SK-N-SH (cell line): ENCODE measurements at regions not wholly inside any gene's neighbourhood (a gene's known extent, or its start where the extent isn't known, plus 50 kb on each side); places are given as distances from the start of the nearest gene placed in this dataset.

ENCODE experiments used
- CTCF ChIA-PET: fragments of 300-600, 350-600 bp; formaldehyde crosslinking; extraction: SDS; loops from one replicate; lab custom pipeline; 2021; lab: Yijun Ruan, JAX
- POLR2A ChIA-PET: fragments of 350-600 bp; sonication (Branson Sonifier 250); formaldehyde crosslinking; extraction: SDS; loops from one replicate; lab custom pipeline; 2020; ENCODE audit warnings: antibody characterized with exemption, inconsistent platforms; lab: Yijun Ruan, JAX
- DNase-seq: peaks from one replicate; pipeline ENCODE4 v3.0.0; 2012
- H2AFZ ChIP-seq: fragments of 200-600 bp; sonication (generic); 2 replicates; pipeline ENCODE4 v1.8.1; 2016; ENCODE audit warnings: antibody characterized with exemption, mild to moderate bottlenecking, low read depth
- H3F3A ChIP-seq: fragments of 200-600 bp; sonication (generic); replicated peaks from 2 replicates; pipeline ENCODE3; 2016; ENCODE audit warnings: antibody characterized with exemption, mild to moderate bottlenecking; ENCODE audit not compliant: insufficient read depth
- H3K27ac ChIP-seq, 2 experiments: fragments of 200-500 bp in 1 of 2; fragments of 200-600 bp in 1 of 2; sonication (Bioruptor generic) in 1 of 2; sonication (generic), shearing (Covaris generic) in 1 of 2; 2 replicates each; pipeline versions ENCODE4 v1.5.1 to v1.6.1; 2014 to 2016; ENCODE audit warnings: low read depth in 2 of 2, inconsistent platforms in 1 of 2, low read length in 1 of 2, mild to moderate bottlenecking in 1 of 2, mixed read lengths in 1 of 2
- H3K27me3 ChIP-seq: fragments of 200-600 bp; sonication (generic), shearing (Covaris generic); 2 replicates; pipeline ENCODE4 v1.6.1; 2016; ENCODE audit warnings: mixed run types; ENCODE audit not compliant: insufficient read depth
- H3K36me3 ChIP-seq, 2 experiments: fragments of 200-500 bp in 1 of 2; fragments of 200-600 bp in 1 of 2; sonication (Bioruptor generic) in 1 of 2; sonication (generic) in 1 of 2; replicated peaks in 1 of 2; 2 replicates each; pipeline versions ENCODE3 to v1.5.1; 2014 to 2016; ENCODE audit warnings: low read length in 1 of 2, mild to moderate bottlenecking in 1 of 2; ENCODE audit not compliant: insufficient read depth in 2 of 2, control insufficient read depth in 1 of 2
- H3K4me1 ChIP-seq, 2 experiments: fragments of 200-500 bp in 1 of 2; fragments of 200-600 bp in 1 of 2; sonication (Bioruptor generic) in 1 of 2; sonication (generic), shearing (Covaris generic) in 1 of 2; 2 replicates each; pipeline versions ENCODE4 v1.5.1 to v1.6.1; 2014 to 2016; ENCODE audit warnings: low read depth in 1 of 2, low read length in 1 of 2, mixed run types in 1 of 2; ENCODE audit not compliant: insufficient read depth in 2 of 2, control insufficient read depth in 1 of 2
- H3K4me2 ChIP-seq: fragments of 200-600 bp; sonication (generic), shearing (Covaris generic); 2 replicates; pipeline ENCODE4 v1.6.1; 2017; ENCODE audit warnings: mixed run types
- H3K4me3 ChIP-seq, 2 experiments: fragments of 200-500 bp in 1 of 2; fragments of 200-600 bp in 1 of 2; sonication (Bioruptor generic) in 1 of 2; sonication (generic), shearing (Covaris generic) in 1 of 2; 2 replicates each; pipeline versions ENCODE4 v1.5.1 to v1.8.1; 2014 to 2016; ENCODE audit warnings: low read depth in 2 of 2, inconsistent platforms in 1 of 2, low read length in 1 of 2, mild to moderate bottlenecking in 1 of 2, mixed read lengths in 1 of 2, moderate library complexity in 1 of 2
- H3K79me2 ChIP-seq: fragments of 200-600 bp; sonication (generic); 2 replicates; pipeline ENCODE4 v1.8.1; 2017; ENCODE audit warnings: mild to moderate bottlenecking; ENCODE audit not compliant: insufficient read depth
- H3K9ac ChIP-seq: fragments of 200-600 bp; sonication (generic); 2 replicates; pipeline ENCODE4 v1.6.1; 2017; ENCODE audit warnings: mixed run types
- H3K9me2 ChIP-seq: fragments of 200-600 bp; sonication (generic); 2 replicates; pipeline ENCODE4 v1.6.1; 2017; ENCODE audit warnings: mixed run types
- H3K9me3 ChIP-seq: fragments of 200-600 bp; sonication (generic); 2 replicates; pipeline ENCODE4 v1.6.1; 2017; ENCODE audit warnings: mixed run types, mild to moderate bottlenecking, moderate library complexity
- H4K20me1 ChIP-seq: fragments of 200-600 bp; sonication (generic); 2 replicates; pipeline ENCODE4 v1.6.1; 2017; ENCODE audit warnings: mild to moderate bottlenecking, mixed run types; ENCODE audit not compliant: insufficient read depth
- CHD2 ChIP-seq: fragments of 150-350 bp; IDR thresholded peaks from 2 replicates; pipeline ENCODE4 v1.6.1; 2018; ENCODE audit warnings: low read length; ENCODE audit not compliant: partially characterized antibody
- CTCF ChIP-seq: fragments of 200-600 bp; sonication (generic); IDR thresholded peaks from 2 replicates; pipeline ENCODE4 v1.6.1; 2017; ENCODE audit warnings: antibody characterized with exemption, mild to moderate bottlenecking, moderate library complexity
- FOSL2 ChIP-seq: IDR thresholded peaks from 2 replicates; pipeline ENCODE4 v1.4.0; 2012; ENCODE audit warnings: low read depth, mild to moderate bottlenecking, moderate library complexity, borderline replicate concordance
- FOXJ3 ChIP-seq: sonication (generic); formaldehyde crosslinking; IDR thresholded peaks from 2 replicates; pipeline ENCODE4 v1.5.1; 2020; ENCODE audit warnings: mild to moderate bottlenecking, missing genetic modification reagents
- GABPA ChIP-seq: IDR thresholded peaks from 2 replicates; pipeline ENCODE4 v1.4.0; 2012; ENCODE audit warnings: low read depth, mild to moderate bottlenecking
- JUND ChIP-seq: IDR thresholded peaks from 2 replicates; pipeline ENCODE4 v1.4.0; 2012
- MAX ChIP-seq: IDR thresholded peaks from 2 replicates; pipeline ENCODE4 v1.4.0; 2012; ENCODE audit warnings: low read depth
- MEF2A ChIP-seq: IDR thresholded peaks from 2 replicates; pipeline ENCODE4 v1.4.0; 2012; ENCODE audit warnings: low read depth, borderline replicate concordance
- NRF1 ChIP-seq: IDR thresholded peaks from 2 replicates; pipeline ENCODE4 v1.6.1; 2012; ENCODE audit warnings: low read depth, mild to moderate bottlenecking, low read length
- PBX3 ChIP-seq: IDR thresholded peaks from 2 replicates; pipeline ENCODE4; 2012
- POLR2AphosphoS5 ChIP-seq: IDR thresholded peaks from 2 replicates; pipeline ENCODE4 v1.6.1; 2012; ENCODE audit warnings: low read depth, low read length
- RAD21 ChIP-seq: IDR thresholded peaks from 2 replicates; pipeline ENCODE4 v1.6.1; 2012; ENCODE audit warnings: mild to moderate bottlenecking, low read length
- RCOR1 ChIP-seq: fragments of 150-350 bp; IDR thresholded peaks from 2 replicates; pipeline ENCODE4 v1.6.1; 2017; ENCODE audit warnings: antibody characterized with exemption, low read length
- REST ChIP-seq: IDR thresholded peaks from 2 replicates; pipeline ENCODE4 v1.6.1; 2012; ENCODE audit warnings: mild to moderate bottlenecking, low read depth, low read length, moderate library complexity
- RFX5 ChIP-seq: IDR thresholded peaks from 2 replicates; pipeline ENCODE4 v1.6.1; 2012; ENCODE audit warnings: mild to moderate bottlenecking, improper control_type of control experiment, low read length
- RXRA ChIP-seq: IDR thresholded peaks from 2 replicates; pipeline ENCODE4 v1.4.0; 2012; ENCODE audit warnings: low read depth, mild to moderate bottlenecking, borderline replicate concordance
- SIN3A ChIP-seq: IDR thresholded peaks from 2 replicates; pipeline ENCODE4 v1.6.1; 2012; ENCODE audit warnings: low read depth, mild to moderate bottlenecking, low read length, moderate library complexity, borderline replicate concordance
- SMC3 ChIP-seq: IDR thresholded peaks from 2 replicates; pipeline ENCODE4 v1.6.1; 2012; ENCODE audit warnings: low read depth, low read length, improper control_type of control experiment
- TCF12 ChIP-seq: IDR thresholded peaks from 2 replicates; pipeline ENCODE4 v1.4.0; 2012
- TEAD4 ChIP-seq: IDR thresholded peaks from 2 replicates; pipeline ENCODE4 v1.4.0; 2012; ENCODE audit warnings: mild to moderate bottlenecking, borderline replicate concordance; ENCODE audit not compliant: insufficient read depth
- YY1 ChIP-seq: IDR thresholded peaks from 2 replicates; pipeline ENCODE4 v1.4.0; 2012; ENCODE audit warnings: low read depth, mild to moderate bottlenecking
- ZBTB33 ChIP-seq: IDR thresholded peaks from 2 replicates; pipeline ENCODE4 v1.4.0; 2012; ENCODE audit warnings: low read depth, borderline replicate concordance

GRCh38 chr4:165793236-165793635, 79.8 kb upstream of the TLL1 start (continued):
- no peak for TF ChIP-seq REST
- no peak for TF ChIP-seq MEF2A
- TF ChIP-seq CTCF, result no peak
- TF ChIP-seq YY1, result no peak
- TF ChIP-seq GABPA, result no peak
- TF ChIP-seq FOXJ3 (CRISPR knock-in tag), result no peak
- no peak for TF ChIP-seq POLR2AphosphoS5

- H2AFZ ChIP-seq, result no peak overlapping the region
- no peaks in the 10 kb centered on the region for H3K36me3 ChIP-seq
- ChIA-PET CTCF (no interaction called here), POLR2A (no interaction called here)
- H3F3A ChIP-seq, result peaks cover 2% of the 10 kb centered on the region
- TF ChIP-seq RFX5 (no peak), MAX (no peak), TEAD4 (no peak), JUND (no peak), SIN3A (no peak), PBX3 (no peak), SMC3 (no peak), NRF1 (no peak), RXRA (no peak), YY1 (no peak), TCF12 (no peak), POLR2AphosphoS5 (no peak), RAD21 (no peak), CHD2 (no peak), ZBTB33 (no peak), RCOR1 (no peak), FOSL2 (no peak), REST (no peak)
- no peaks in the 10 kb centered on the region for H3K4me1 ChIP-seq
- no peak overlapping the region for H3K4me3 ChIP-seq
- no peaks in the 10 kb centered on the region for H3K9me3 ChIP-seq
- H3K79me2 ChIP-seq, result no peaks in the 10 kb centered on the region
- no peak for DNase-seq
- H3K4me2 ChIP-seq, result no peak overlapping the region
- no peaks in the 10 kb centered on the region for H3K27me3 ChIP-seq
- H4K20me1 ChIP-seq, result no peaks in the 10 kb centered on the region
- H3K27ac ChIP-seq, result no peak overlapping the region
- no peaks in the 10 kb centered on the region for H3K9me2 ChIP-seq
- H3K9ac ChIP-seq, result no peak overlapping the region
These were observed 78.2 kb upstream of the TLL1 start for GRCh38 chr4:165794834-165795233.
